ENCODE measurements at regions not wholly inside any gene's neighbourhood (a gene's known extent, or its start where the extent isn't known, plus 50 kb on each side); places are given as distances from the start of the nearest gene placed in this dataset.

DNA sequence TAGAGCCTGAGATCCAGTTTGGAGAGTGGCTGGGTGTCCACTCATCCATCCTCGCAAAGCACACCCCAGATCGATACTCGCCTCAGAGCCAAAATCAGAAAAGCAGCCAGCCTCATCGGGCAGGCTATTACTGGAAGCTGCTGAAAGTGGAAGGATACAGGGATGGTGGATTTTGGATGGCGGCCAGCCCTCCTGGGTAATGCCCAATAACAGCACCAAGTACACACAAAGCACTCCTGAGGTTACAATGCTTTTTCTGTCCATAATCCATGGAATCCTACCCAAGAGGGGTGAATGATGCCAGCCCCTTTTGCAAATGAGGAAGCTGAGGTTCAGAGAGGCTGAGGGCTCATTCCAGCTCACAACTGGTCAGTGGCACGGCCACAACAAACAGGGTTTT lies 93.1 kb upstream of the SLC6A11 start:
- Histone ChIP-seq H3K36me3 (no peaks in the 10 kb centered on the region), H3K4me3 (no peak overlapping the region), H3K27me3 (no peaks in the 10 kb centered on the region), H3K4me1 (no peaks in the 10 kb centered on the region), H3K27ac (no peak overlapping the region), H3K9me3 (no peaks in the 10 kb centered on the region)
- TF ChIP-seq, protein P1, sequence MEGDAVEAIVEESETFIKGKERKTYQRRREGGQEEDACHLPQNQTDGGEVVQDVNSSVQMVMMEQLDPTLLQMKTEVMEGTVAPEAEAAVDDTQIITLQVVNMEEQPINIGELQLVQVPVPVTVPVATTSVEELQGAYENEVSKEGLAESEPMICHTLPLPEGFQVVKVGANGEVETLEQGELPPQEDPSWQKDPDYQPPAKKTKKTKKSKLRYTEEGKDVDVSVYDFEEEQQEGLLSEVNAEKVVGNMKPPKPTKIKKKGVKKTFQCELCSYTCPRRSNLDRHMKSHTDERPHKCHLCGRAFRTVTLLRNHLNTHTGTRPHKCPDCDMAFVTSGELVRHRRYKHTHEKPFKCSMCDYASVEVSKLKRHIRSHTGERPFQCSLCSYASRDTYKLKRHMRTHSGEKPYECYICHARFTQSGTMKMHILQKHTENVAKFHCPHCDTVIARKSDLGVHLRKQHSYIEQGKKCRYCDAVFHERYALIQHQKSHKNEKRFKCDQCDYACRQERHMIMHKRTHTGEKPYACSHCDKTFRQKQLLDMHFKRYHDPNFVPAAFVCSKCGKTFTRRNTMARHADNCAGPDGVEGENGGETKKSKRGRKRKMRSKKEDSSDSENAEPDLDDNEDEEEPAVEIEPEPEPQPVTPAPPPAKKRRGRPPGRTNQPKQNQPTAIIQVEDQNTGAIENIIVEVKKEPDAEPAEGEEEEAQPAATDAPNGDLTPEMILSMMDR (IDR thresholded peaks at IDR 0.05 in 4 of 5, conservative IDR thresholded peaks at IDR 0.05 in 1 of 5), result no peak
- no peak for TF ChIP-seq POLR2A (IDR thresholded peaks at IDR 0.05)
- no peak for ATAC-seq
- in situ Hi-C loops (cut with MboI; ENCODE audit: low sequenced_read_pairs in 4 of 4), result no loop called here
- DNase-seq, result no peak
- intact Hi-C loops (cut with DNase I; ENCODE audit: low total_unique reads), result no loop called here

DNA sequence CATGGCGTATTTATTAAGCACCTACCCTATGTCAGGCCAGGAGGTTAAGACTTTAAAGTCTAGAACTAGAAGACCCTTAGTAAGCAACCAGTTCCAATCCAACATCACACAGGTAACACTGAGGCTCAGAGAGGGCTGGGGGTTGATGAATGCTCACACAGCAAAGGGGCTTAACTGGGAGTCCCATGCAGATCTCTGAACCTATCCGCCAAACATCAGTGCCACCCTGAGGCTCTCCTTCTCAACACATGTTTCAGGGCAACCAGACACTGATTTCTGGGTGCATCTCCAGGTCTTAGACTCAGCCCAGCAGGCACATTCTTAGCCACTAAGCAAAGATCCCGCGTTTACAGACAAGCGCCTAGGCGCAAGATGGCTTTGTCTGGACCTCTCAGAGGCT lies 92.0 kb upstream of the SLC6A11 start:
- in situ Hi-C loops (cut with MboI; ENCODE audit: low sequenced_read_pairs in 4 of 4) (no loop called here), intact Hi-C loops (cut with DNase I; ENCODE audit: low total_unique reads) (no loop called here)
- Histone ChIP-seq H3K9me3 (no peaks in the 10 kb centered on the region), H3K27ac (no peak overlapping the region), H3K4me3 (no peak overlapping the region), H3K27me3 (no peaks in the 10 kb centered on the region), H3K36me3 (no peaks in the 10 kb centered on the region), H3K4me1 (no peaks in the 10 kb centered on the region)
- DNase-seq, result no peak
- no peak for ATAC-seq
- no peak for TF ChIP-seq POLR2A (IDR thresholded peaks at IDR 0.05)
- TF ChIP-seq, protein P1 (IDR thresholded peaks at IDR 0.05 in 4 of 5, conservative IDR thresholded peaks at IDR 0.05 in 1 of 5), result no peak

DNA sequence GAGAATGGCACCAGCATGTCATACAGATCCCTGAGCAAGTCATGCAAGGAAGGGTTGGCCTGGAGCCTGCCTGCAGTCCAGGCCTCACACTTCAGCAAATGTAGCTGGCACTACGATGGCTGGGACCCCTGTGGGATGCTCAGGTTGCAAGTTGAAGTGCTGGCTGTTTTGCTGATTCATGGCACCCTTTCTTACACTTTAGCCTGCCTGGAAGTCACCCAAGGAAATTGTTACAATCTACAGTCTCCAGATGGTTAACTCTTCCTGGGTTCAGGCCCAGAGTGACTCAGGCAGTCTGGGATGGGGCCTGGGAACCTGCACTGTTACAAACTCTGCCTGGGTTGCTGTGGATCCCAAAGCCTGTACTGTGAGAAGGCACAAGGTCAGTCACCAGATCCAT lies 91.0 kb upstream of the SLC6A11 start:
- H3K9me3 ChIP-seq, result no peaks in the 10 kb centered on the region
- in situ Hi-C loops (cut with MboI; ENCODE audit: low sequenced_read_pairs in 4 of 4) (loop anchor here in 3 of 4 donors (25.0 kb wide), 1 partner anchor 363 kb away; no protein-coding TSS in a partner anchor), intact Hi-C loops (cut with DNase I; ENCODE audit: low total_unique reads) (no loop called here)
- TF ChIP-seq, protein P1 (IDR thresholded peaks at IDR 0.05 in 4 of 5, conservative IDR thresholded peaks at IDR 0.05 in 1 of 5), result no peak
- no peak for TF ChIP-seq POLR2A (IDR thresholded peaks at IDR 0.05)
- ATAC-seq, result no peak
- no peak for DNase-seq
- H3K27me3 ChIP-seq, result peaks cover 0 to 4% (median 0%) of the 10 kb centered on the region in 3 donors
- H3K4me1 ChIP-seq, result no peaks in the 10 kb centered on the region
- H3K36me3 ChIP-seq, result no peaks in the 10 kb centered on the region
- no peak overlapping the region for H3K4me3 ChIP-seq
- H3K27ac ChIP-seq, result no peak overlapping the region

DNA sequence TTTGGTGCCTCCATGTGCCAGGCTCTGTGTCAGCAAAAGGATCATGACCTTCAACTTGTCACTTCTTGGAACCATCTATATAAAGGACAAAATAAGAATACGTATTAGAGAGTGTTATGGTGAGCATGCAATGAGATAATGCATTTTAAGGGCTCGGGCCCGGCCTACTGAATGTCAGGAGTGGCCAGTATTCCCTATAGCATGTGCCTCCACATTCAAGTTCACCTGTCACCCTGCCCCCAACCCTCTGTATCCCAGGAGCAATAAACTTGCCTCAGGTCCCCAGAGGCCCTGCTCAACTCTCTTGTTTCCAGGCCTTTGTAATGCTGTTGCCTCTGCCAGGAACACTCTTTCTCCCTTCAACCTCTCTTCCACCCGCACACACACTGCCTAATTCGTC lies 90.2 kb upstream of the SLC6A11 start:
- Histone ChIP-seq H3K4me1 (no peaks in the 10 kb centered on the region), H3K27me3 (peaks cover 0 to 6% (median 0%) of the 10 kb centered on the region in 3 donors), H3K27ac (no peak overlapping the region), H3K9me3 (no peaks in the 10 kb centered on the region), H3K36me3 (no peaks in the 10 kb centered on the region), H3K4me3 (no peak overlapping the region)
- ATAC-seq (no peak), DNase-seq (no peak)
- in situ Hi-C loops (cut with MboI; ENCODE audit: low sequenced_read_pairs in 4 of 4), result loop anchor here in 3 of 4 donors (25.0 kb wide), 1 partner anchor 364 kb away; no protein-coding TSS in a partner anchor
- TF ChIP-seq, protein P1 (IDR thresholded peaks at IDR 0.05 in 4 of 5, conservative IDR thresholded peaks at IDR 0.05 in 1 of 5), result no peak
- TF ChIP-seq POLR2A (IDR thresholded peaks at IDR 0.05), result no peak
- intact Hi-C loops (cut with DNase I; ENCODE audit: low total_unique reads), result no loop called here

DNA sequence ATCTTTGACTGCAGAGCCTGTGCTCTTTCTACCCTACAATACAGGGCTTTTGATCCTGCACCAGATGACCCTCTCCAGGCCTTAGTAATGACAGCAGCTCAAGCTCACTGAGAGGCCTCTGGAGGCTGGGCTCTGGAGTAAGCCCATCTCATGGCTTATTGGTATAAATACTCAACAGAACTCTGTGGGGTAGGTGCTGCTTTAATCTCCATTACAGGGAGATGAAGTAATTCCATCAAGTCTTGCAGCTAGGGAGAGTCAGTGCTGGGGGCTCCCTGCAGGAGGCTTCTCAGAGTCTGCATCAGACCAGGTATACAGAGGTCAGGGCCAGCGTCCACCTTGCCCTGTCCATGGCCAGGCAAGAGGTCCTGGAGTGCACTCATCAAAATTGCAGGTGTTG lies 89.2 kb upstream of the SLC6A11 start:
- DNase-seq (no peak), ATAC-seq (no peak)
- Histone ChIP-seq H3K4me1 (no peaks in the 10 kb centered on the region), H3K36me3 (no peaks in the 10 kb centered on the region), H3K27ac (no peak overlapping the region), H3K4me3 (no peak overlapping the region), H3K9me3 (no peaks in the 10 kb centered on the region), H3K27me3 (peaks cover 0 to 8% (median 0%) of the 10 kb centered on the region in 3 donors)
- intact Hi-C loops (cut with DNase I; ENCODE audit: low total_unique reads), result no loop called here
- TF ChIP-seq, protein P1 (IDR thresholded peaks at IDR 0.05 in 4 of 5, conservative IDR thresholded peaks at IDR 0.05 in 1 of 5), result no peak
- no peak for TF ChIP-seq POLR2A (IDR thresholded peaks at IDR 0.05)
- in situ Hi-C loops (cut with MboI; ENCODE audit: low sequenced_read_pairs in 4 of 4), result loop anchor here in 3 of 4 donors (25.0 kb wide), 1 partner anchor 364 kb away; no protein-coding TSS in a partner anchor
